Transverse colon (tissue), 4 donors: ENCODE measurements at regions not wholly inside any gene's neighbourhood (a gene's known extent, or its start where the extent isn't known, plus 50 kb on each side); places are given as distances from the start of the nearest gene placed in this dataset.

Experiments used
- DNase-seq: peaks from one replicate; pipeline ENCODE4 v3.0.0-alpha.2; 2019
- H3K27ac ChIP-seq, 4 donors: fragments of 200-600 bp; sonication (generic); 2 replicates each; pipeline ENCODE4 v1.5.1; 2016 to 2018; ENCODE audit warnings: inconsistent platforms in 4 of 4
- H3K27me3 ChIP-seq: fragments of 200-600 bp; sonication (generic); 2 replicates; pipeline ENCODE4 v1.5.1; 2017; ENCODE audit warnings: inconsistent platforms
- H3K36me3 ChIP-seq, 4 donors: fragments of 200-600 bp; sonication (generic); 2 replicates each; pipeline ENCODE4 v1.5.1; 2017 to 2019; ENCODE audit warnings: inconsistent platforms in 4 of 4
- H3K4me1 ChIP-seq, 4 donors: fragments of 200-600 bp; sonication (generic); 2 replicates each; pipeline ENCODE4 v1.5.1; 2017 to 2020; ENCODE audit warnings: inconsistent platforms in 4 of 4
- H3K4me3 ChIP-seq, 4 donors: fragments of 200-600 bp; sonication (generic); 1 replicate in 1 of 4; 2 replicates in 3 of 4; pipeline versions ENCODE4 v1.5.1 to v1.6.1; 2017 to 2019; ENCODE audit warnings: inconsistent platforms in 4 of 4
- H3K9me3 ChIP-seq, 2 donors: fragments of 200-600 bp; sonication (generic); 2 replicates each; pipeline ENCODE4 v1.5.1; 2017 to 2019; ENCODE audit warnings: inconsistent platforms in 2 of 2
- CTCF ChIP-seq, 5 experiments: fragments of 200-600 bp in 3 of 5; fragments of 450-650 bp in 2 of 5; sonication (generic) in 3 of 5; IDR thresholded peaks; 1 replicate in 2 of 5; 2 replicates in 3 of 5; pipeline ENCODE4 v1.5.1; 2016 to 2017; ENCODE audit warnings: antibody characterized with exemption in 5 of 5, inconsistent platforms in 3 of 5, mild to moderate bottlenecking in 2 of 5, moderate library complexity in 1 of 5
- EP300 ChIP-seq: sonication (generic); formaldehyde crosslinking; IDR thresholded peaks from one replicate; pipeline ENCODE4 v1.6.1; 2017; ENCODE audit warnings: antibody characterized with exemption, low read depth
- POLR2A ChIP-seq: fragments of 450-650 bp; IDR thresholded peaks from one replicate; pipeline ENCODE4 v1.6.1; 2016; ENCODE audit warnings: antibody characterized with exemption, mild to moderate bottlenecking, moderate library complexity
- POLR2AphosphoS5 ChIP-seq, 3 donors: sonication (generic); formaldehyde crosslinking; IDR thresholded peaks; one replicate each; pipeline ENCODE4 v1.6.1; 2016; ENCODE audit warnings: antibody characterized with exemption in 3 of 3
- WGBS, 2 donors: methylation state at CpG; one replicate each; pipeline ENCODE4 v1.1.5; 2018; ENCODE audit warnings: low coverage in 1 of 2; 5-methylcytosine and 5-hydroxymethylcytosine counted together
- in situ Hi-C, 4 donors: fragments of 200-750 bp; cut with MboI; loops; one replicate each; pipeline versions ENCODE4 v1.15.0 to v1.15.1; 2017; ENCODE audit warnings: low sequenced_read_pairs in 3 of 4, low pct_ligation_motif_present in 1 of 4, low pct_unique_long_range_greater_than_20kb in 1 of 4
- intact Hi-C: fragments of 100-400 bp; cut with DNase I; formaldehyde crosslinking; loops from one replicate; pipeline ENCODE4 v1.15.1; 2023; ENCODE audit warnings: low total_unique reads

- DNase-seq: no peak
- intact Hi-C loops: no loop called here
- WGBS, 2 donors: 91% methylated on average over 10 of the region's 10 CpGs; no CpG with 5 or more reads in 1 of the 2 donors
- TF ChIP-seq POLR2AphosphoS5 (IDR thresholded peaks at IDR 0.05) (no peak), POLR2A (no peak), EP300 (no peak), CTCF (IDR thresholded peaks at IDR 0.05) (no peak)
- in situ Hi-C loops: no loop called here
- H3K27me3 ChIP-seq: no peaks in the 10 kb centered on the region
- no peak overlapping the region for H3K27ac ChIP-seq
- peaks cover 7 to 17% (median 16%) of the 10 kb centered on the region in 4 donors for H3K4me1 ChIP-seq
- no peaks in the 10 kb centered on the region for H3K9me3 ChIP-seq
- no peaks in the 10 kb centered on the region for H3K36me3 ChIP-seq
- no peak overlapping the region for H3K4me3 ChIP-seq
Measured at GRCh38 chr10:78781251-78781913, 287.4 kb upstream of the ZMIZ1 start.

GRCh38 chr10:78781991-78782390 lies 286.8 kb upstream of the ZMIZ1 start:
- WGBS, 2 donors: 85 to 88% methylated on average over 5 to 6 of the region's 6 CpGs
- H3K9me3 ChIP-seq: no peaks in the 10 kb centered on the region

GRCh38 chr10:78782441-78782840 lies 286.3 kb upstream of the ZMIZ1 start:
- H3K4me3 ChIP-seq: no peak overlapping the region
- in situ Hi-C loops: no loop called here
- intact Hi-C loops: no loop called here
- H3K4me1 ChIP-seq: peaks cover 0 to 11% (median 8%) of the 10 kb centered on the region in 4 donors
- no peak overlapping the region for H3K27ac ChIP-seq
- 88% methylated on average over 6 of the region's 6 CpGs; no CpG with 5 or more reads in 1 of the 2 donors for WGBS, 2 donors
- H3K9me3 ChIP-seq: no peaks in the 10 kb centered on the region
- H3K36me3 ChIP-seq: no peaks in the 10 kb centered on the region
- TF ChIP-seq CTCF (IDR thresholded peaks at IDR 0.05): no peak
- no peak for TF ChIP-seq POLR2AphosphoS5 (IDR thresholded peaks at IDR 0.05)
- DNase-seq: no peak
- no peaks in the 10 kb centered on the region for H3K27me3 ChIP-seq

More at GRCh38 chr10:78781991-78782390, 286.8 kb upstream of the ZMIZ1 start:
- H3K36me3 ChIP-seq: no peaks in the 10 kb centered on the region
- TF ChIP-seq CTCF (IDR thresholded peaks at IDR 0.05): no peak
- no peak for TF ChIP-seq POLR2AphosphoS5 (IDR thresholded peaks at IDR 0.05)
- TF ChIP-seq EP300: no peak
- no peak for TF ChIP-seq POLR2A
- DNase-seq: no peak
- H3K4me3 ChIP-seq: no peak overlapping the region
- peaks cover 4 to 15% (median 12%) of the 10 kb centered on the region in 4 donors for H3K4me1 ChIP-seq
- intact Hi-C loops (no loop called here), in situ Hi-C loops (no loop called here)
- H3K27ac ChIP-seq: no peak overlapping the region
- no peaks in the 10 kb centered on the region for H3K27me3 ChIP-seq

- DNase-seq: no peak
- Histone ChIP-seq H3K36me3 (no peaks in the 10 kb centered on the region), H3K4me3 (no peak overlapping the region), H3K27me3 (no peaks in the 10 kb centered on the region), H3K27ac (no peak overlapping the region), H3K9me3 (no peaks in the 10 kb centered on the region), H3K4me1 (no peaks in the 10 kb centered on the region)
- TF ChIP-seq POLR2A: no peak
- no peak for TF ChIP-seq CTCF (IDR thresholded peaks at IDR 0.05)
- TF ChIP-seq EP300: no peak
- in situ Hi-C loops: no loop called here
- intact Hi-C loops: no loop called here
- WGBS, 2 donors: 87 to 100% methylated on average over 2 to 3 of the region's 3 CpGs
Measured at GRCh38 chr10:78783753-78784152, 285.0 kb upstream of the ZMIZ1 start.
